Neural cell (in vitro differentiated cells): ENCODE measurements at regions not wholly inside any gene's neighbourhood (a gene's known extent, or its start where the extent isn't known, plus 50 kb on each side); places are given as distances from the start of the nearest gene placed in this dataset.

ENCODE experiments used
- H2AFZ ChIP-seq: fragments of 200-600, 300-800 bp; sonication (generic), shearing (Covaris generic); 2 replicates; pipeline ENCODE4 v1.6.0; 2014; ENCODE audit warnings: low read depth, mild to moderate bottlenecking, antibody characterized with exemption, low read length, moderate library complexity
- H3F3A ChIP-seq: fragments of 200-600 bp; shearing (Covaris generic); 2 replicates; pipeline ENCODE4 v1.6.1; 2016; ENCODE audit warnings: mild to moderate bottlenecking, moderate library complexity, mixed read lengths, antibody characterized with exemption, low read length; ENCODE audit not compliant: insufficient read depth, poor library complexity, severe bottlenecking
- H3K27ac ChIP-seq: fragments of 200-600, 300-800 bp; sonication (generic), shearing (Covaris generic); 2 replicates; pipeline ENCODE4 v1.5.1; 2014; ENCODE audit warnings: mild to moderate bottlenecking, low read length, moderate library complexity
- H3K27me3 ChIP-seq: fragments of 300-800, 200-600 bp; sonication (generic), shearing (Covaris generic); 2 replicates; pipeline ENCODE4 v1.6.0; 2014; ENCODE audit warnings: mild to moderate bottlenecking, low read depth, low read length, moderate library complexity; ENCODE audit not compliant: insufficient read depth
- H3K36me3 ChIP-seq: fragments of 300-800, 200-600 bp; sonication (generic), shearing (Covaris generic); 2 replicates; pipeline ENCODE4 v1.5.1; 2014; ENCODE audit warnings: mild to moderate bottlenecking, antibody characterized with exemption, low read length, moderate library complexity; ENCODE audit not compliant: insufficient read depth
- H3K4me2 ChIP-seq: fragments of 300-800, 200-600 bp; sonication (generic), shearing (Covaris generic); 2 replicates; pipeline ENCODE4 v1.6.0; 2014; ENCODE audit warnings: mild to moderate bottlenecking, low read length
- H3K4me3 ChIP-seq: fragments of 300-800, 200-600 bp; sonication (generic), shearing (Covaris generic); 2 replicates; pipeline ENCODE4 v1.5.1; 2014; ENCODE audit warnings: mild to moderate bottlenecking, low read length, moderate library complexity
- H3K79me2 ChIP-seq: fragments of 200-600 bp; shearing (Covaris generic); replicated peaks from 2 replicates; pipeline ENCODE4 v1.6.0; 2014; ENCODE audit warnings: mild to moderate bottlenecking, low read length, moderate library complexity; ENCODE audit not compliant: insufficient read depth
- H3K9ac ChIP-seq: fragments of 300-800, 200-600 bp; sonication (generic), shearing (Covaris generic); 2 replicates; pipeline ENCODE4 v1.6.1; 2016; ENCODE audit warnings: mild to moderate bottlenecking, low read length, mixed read lengths
- H3K9me2 ChIP-seq: fragments of 200-600 bp; shearing (Covaris generic); 2 replicates; pipeline ENCODE4 v1.6.1; 2016; ENCODE audit warnings: mild to moderate bottlenecking, low read length, mixed read lengths; ENCODE audit not compliant: insufficient read depth
- H3K9me3 ChIP-seq: fragments of 200-600, 300-800 bp; sonication (generic), shearing (Covaris generic); 2 replicates; pipeline ENCODE4 v1.6.1; 2016; ENCODE audit warnings: mild to moderate bottlenecking, mixed run types, low read length, moderate library complexity, mixed read lengths
- H4K20me1 ChIP-seq: fragments of 200-600 bp; shearing (Covaris generic); 2 replicates; pipeline ENCODE4 v1.6.1; 2016; ENCODE audit warnings: mild to moderate bottlenecking, mixed run types; ENCODE audit not compliant: insufficient read depth
- CTCF ChIP-seq: fragments of 450-650 bp; IDR thresholded peaks from 2 replicates; pipeline ENCODE4 v1.5.1; 2014; ENCODE audit warnings: antibody characterized with exemption, mild to moderate bottlenecking, moderate library complexity; ENCODE audit not compliant: poor library complexity, severe bottlenecking
- EP300 ChIP-seq: fragments of 450-650 bp; conservative IDR thresholded peaks from 2 replicates; pipeline ENCODE4 v1.6.1; 2014; ENCODE audit warnings: antibody characterized with exemption, mild to moderate bottlenecking, moderate library complexity; ENCODE audit not compliant: poor library complexity, severe bottlenecking
- EZH2 ChIP-seq: fragments of 200-600, 300-800 bp; shearing (Covaris generic), sonication (generic); IDR thresholded peaks from 2 replicates; pipeline ENCODE4 v1.6.1; 2014; ENCODE audit warnings: antibody characterized with exemption, low read length, borderline replicate concordance, mild to moderate bottlenecking; ENCODE audit not compliant: insufficient read depth, poor library complexity, severe bottlenecking
- MXI1 ChIP-seq: fragments of 450-650 bp; conservative IDR thresholded peaks from 2 replicates; pipeline ENCODE4 v1.6.1; 2014; ENCODE audit warnings: antibody characterized with exemption, mild to moderate bottlenecking; ENCODE audit not compliant: poor library complexity, severe bottlenecking
- POLR2AphosphoS5 ChIP-seq: IDR thresholded peaks from 2 replicates; pipeline ENCODE4 v1.6.1; 2012
- RAD21 ChIP-seq: fragments of 450-650 bp; conservative IDR thresholded peaks from 2 replicates; pipeline ENCODE4 v1.6.1; 2014; ENCODE audit warnings: antibody characterized with exemption, mild to moderate bottlenecking, moderate library complexity
- SMC3 ChIP-seq: fragments of 450-650 bp; conservative IDR thresholded peaks from 2 replicates; pipeline ENCODE4 v1.6.1; 2014; ENCODE audit warnings: antibody characterized with exemption, mild to moderate bottlenecking, moderate library complexity; ENCODE audit not compliant: poor library complexity
- TAF1 ChIP-seq: IDR thresholded peaks from 2 replicates; pipeline ENCODE4 v1.6.1; 2012; ENCODE audit warnings: low read depth
- TF ChIP-seq, protein P1 (sequence below): IDR thresholded peaks from 2 replicates; pipeline ENCODE4 v1.6.1; 2012; ENCODE audit warnings: borderline replicate concordance

DNA sequence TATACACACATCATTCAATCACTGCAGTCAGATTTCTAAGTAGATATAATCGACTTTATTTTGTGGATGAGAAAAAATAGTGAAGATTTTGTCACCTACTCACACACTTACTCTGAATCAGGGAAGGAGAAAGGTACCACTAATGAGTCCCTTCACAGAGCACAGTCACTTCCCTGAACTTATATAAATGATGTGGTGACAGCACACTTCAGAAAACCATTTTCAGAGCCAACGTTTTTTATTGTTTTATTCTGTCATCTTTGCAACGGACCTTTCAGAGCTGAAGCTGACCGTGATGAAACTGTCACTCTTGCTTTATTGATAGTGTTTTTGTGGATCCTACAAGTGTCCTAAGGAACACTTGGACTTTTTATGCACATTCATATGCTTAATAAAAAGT is 956.6 kb downstream of the SQOR start:
- Histone ChIP-seq H3K79me2 (no peaks in the 10 kb centered on the region), H3K36me3 (no peaks in the 10 kb centered on the region), H4K20me1 (no peaks in the 10 kb centered on the region), H3K9ac (no peak overlapping the region), H3K27ac (no peak overlapping the region), H3F3A (no peaks in the 10 kb centered on the region), H3K4me3 (no peak overlapping the region), H3K9me2 (no peaks in the 10 kb centered on the region), H3K9me3 (no peaks in the 10 kb centered on the region), H3K27me3 (no peaks in the 10 kb centered on the region), H3K4me2 (no peak overlapping the region), H2AFZ (no peak overlapping the region)
- TF ChIP-seq CTCF = no peak
- peak; percentile 56 for TF ChIP-seq POLR2AphosphoS5
- peak; percentile 88 for TF ChIP-seq EP300

DNA sequence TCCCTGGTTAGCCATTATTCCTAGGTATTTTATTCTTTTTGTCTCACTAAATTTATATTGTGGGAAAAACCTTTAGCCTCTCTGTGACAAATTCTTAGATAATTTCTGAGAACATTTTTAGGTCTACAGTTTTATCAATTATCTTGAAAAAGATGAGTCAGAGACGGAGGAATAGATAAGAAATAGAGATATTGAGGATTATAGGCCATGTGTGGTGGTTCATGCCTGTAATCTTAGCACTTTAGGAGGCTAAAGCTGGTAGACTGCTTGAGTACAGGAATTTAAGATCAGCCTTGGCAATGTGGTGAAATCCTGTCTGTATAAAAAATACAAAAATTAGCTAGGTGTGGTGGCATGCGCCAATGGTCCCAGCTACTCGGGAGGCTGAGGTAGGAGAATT is 960.2 kb downstream of the SQOR start:
- no peak overlapping the region for H3K4me2 ChIP-seq
- no peaks in the 10 kb centered on the region for H4K20me1 ChIP-seq
- H3K27ac ChIP-seq = no peak overlapping the region
- H2AFZ ChIP-seq = no peak overlapping the region
- no peaks in the 10 kb centered on the region for H3K79me2 ChIP-seq
- no peaks in the 10 kb centered on the region for H3K9me2 ChIP-seq
- no peak overlapping the region for H3K4me3 ChIP-seq
- H3K27me3 ChIP-seq = no peaks in the 10 kb centered on the region
- TF ChIP-seq RAD21 (no peak), CTCF (no peak), EP300 (no peak), SMC3 (no peak), POLR2AphosphoS5 (no peak), MXI1 (no peak), EZH2 (no peak), TAF1 (no peak)
- TF ChIP-seq, protein P1, sequence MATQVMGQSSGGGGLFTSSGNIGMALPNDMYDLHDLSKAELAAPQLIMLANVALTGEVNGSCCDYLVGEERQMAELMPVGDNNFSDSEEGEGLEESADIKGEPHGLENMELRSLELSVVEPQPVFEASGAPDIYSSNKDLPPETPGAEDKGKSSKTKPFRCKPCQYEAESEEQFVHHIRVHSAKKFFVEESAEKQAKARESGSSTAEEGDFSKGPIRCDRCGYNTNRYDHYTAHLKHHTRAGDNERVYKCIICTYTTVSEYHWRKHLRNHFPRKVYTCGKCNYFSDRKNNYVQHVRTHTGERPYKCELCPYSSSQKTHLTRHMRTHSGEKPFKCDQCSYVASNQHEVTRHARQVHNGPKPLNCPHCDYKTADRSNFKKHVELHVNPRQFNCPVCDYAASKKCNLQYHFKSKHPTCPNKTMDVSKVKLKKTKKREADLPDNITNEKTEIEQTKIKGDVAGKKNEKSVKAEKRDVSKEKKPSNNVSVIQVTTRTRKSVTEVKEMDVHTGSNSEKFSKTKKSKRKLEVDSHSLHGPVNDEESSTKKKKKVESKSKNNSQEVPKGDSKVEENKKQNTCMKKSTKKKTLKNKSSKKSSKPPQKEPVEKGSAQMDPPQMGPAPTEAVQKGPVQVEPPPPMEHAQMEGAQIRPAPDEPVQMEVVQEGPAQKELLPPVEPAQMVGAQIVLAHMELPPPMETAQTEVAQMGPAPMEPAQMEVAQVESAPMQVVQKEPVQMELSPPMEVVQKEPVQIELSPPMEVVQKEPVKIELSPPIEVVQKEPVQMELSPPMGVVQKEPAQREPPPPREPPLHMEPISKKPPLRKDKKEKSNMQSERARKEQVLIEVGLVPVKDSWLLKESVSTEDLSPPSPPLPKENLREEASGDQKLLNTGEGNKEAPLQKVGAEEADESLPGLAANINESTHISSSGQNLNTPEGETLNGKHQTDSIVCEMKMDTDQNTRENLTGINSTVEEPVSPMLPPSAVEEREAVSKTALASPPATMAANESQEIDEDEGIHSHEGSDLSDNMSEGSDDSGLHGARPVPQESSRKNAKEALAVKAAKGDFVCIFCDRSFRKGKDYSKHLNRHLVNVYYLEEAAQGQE = no peak
- no peaks in the 10 kb centered on the region for H3K9me3 ChIP-seq
- H3F3A ChIP-seq = no peaks in the 10 kb centered on the region
- no peak overlapping the region for H3K9ac ChIP-seq
- no peaks in the 10 kb centered on the region for H3K36me3 ChIP-seq
